ENCODE measurements at regions not wholly inside any gene's neighbourhood (a gene's known extent, or its start where the extent isn't known, plus 50 kb on each side); places are given as distances from the start of the nearest gene placed in this dataset.

DNA sequence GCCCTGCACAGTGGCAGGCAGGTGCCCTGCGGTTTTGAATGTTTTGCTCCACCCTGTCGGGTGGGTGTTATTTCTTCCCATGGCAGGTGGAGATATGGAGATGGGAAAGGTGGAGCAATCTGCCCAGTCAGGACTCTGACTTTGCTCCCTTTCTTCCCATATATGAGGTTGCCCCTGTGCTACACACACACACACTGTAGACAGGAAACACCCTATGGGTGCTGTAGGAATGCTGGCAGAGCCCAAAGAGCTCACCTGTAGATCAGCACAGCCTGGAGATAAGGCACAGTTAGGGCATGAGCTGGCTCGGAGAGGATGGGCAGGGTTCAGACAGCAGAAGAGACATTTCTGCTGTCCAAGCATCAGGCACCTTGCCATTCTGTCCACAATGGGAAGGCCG lies 246.0 kb upstream of the AJAP1 start:
- TF ChIP-seq, protein P1, sequence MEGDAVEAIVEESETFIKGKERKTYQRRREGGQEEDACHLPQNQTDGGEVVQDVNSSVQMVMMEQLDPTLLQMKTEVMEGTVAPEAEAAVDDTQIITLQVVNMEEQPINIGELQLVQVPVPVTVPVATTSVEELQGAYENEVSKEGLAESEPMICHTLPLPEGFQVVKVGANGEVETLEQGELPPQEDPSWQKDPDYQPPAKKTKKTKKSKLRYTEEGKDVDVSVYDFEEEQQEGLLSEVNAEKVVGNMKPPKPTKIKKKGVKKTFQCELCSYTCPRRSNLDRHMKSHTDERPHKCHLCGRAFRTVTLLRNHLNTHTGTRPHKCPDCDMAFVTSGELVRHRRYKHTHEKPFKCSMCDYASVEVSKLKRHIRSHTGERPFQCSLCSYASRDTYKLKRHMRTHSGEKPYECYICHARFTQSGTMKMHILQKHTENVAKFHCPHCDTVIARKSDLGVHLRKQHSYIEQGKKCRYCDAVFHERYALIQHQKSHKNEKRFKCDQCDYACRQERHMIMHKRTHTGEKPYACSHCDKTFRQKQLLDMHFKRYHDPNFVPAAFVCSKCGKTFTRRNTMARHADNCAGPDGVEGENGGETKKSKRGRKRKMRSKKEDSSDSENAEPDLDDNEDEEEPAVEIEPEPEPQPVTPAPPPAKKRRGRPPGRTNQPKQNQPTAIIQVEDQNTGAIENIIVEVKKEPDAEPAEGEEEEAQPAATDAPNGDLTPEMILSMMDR (IDR thresholded peaks at IDR 0.05; ENCODE audit: low read depth, low read length, missing input control), result no peak
- TF ChIP-seq, protein P2, sequence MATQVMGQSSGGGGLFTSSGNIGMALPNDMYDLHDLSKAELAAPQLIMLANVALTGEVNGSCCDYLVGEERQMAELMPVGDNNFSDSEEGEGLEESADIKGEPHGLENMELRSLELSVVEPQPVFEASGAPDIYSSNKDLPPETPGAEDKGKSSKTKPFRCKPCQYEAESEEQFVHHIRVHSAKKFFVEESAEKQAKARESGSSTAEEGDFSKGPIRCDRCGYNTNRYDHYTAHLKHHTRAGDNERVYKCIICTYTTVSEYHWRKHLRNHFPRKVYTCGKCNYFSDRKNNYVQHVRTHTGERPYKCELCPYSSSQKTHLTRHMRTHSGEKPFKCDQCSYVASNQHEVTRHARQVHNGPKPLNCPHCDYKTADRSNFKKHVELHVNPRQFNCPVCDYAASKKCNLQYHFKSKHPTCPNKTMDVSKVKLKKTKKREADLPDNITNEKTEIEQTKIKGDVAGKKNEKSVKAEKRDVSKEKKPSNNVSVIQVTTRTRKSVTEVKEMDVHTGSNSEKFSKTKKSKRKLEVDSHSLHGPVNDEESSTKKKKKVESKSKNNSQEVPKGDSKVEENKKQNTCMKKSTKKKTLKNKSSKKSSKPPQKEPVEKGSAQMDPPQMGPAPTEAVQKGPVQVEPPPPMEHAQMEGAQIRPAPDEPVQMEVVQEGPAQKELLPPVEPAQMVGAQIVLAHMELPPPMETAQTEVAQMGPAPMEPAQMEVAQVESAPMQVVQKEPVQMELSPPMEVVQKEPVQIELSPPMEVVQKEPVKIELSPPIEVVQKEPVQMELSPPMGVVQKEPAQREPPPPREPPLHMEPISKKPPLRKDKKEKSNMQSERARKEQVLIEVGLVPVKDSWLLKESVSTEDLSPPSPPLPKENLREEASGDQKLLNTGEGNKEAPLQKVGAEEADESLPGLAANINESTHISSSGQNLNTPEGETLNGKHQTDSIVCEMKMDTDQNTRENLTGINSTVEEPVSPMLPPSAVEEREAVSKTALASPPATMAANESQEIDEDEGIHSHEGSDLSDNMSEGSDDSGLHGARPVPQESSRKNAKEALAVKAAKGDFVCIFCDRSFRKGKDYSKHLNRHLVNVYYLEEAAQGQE (IDR thresholded peaks at IDR 0.05), result no peak
- TF ChIP-seq YY1 (IDR thresholded peaks at IDR 0.05) (no peak), RAD21 (IDR thresholded peaks at IDR 0.05) (no peak), GABPA (IDR thresholded peaks at IDR 0.05 in 1 of 2, conservative IDR thresholded peaks at IDR 0.05 in 1 of 2) (no peak), SP1 (IDR thresholded peaks at IDR 0.05) (no peak), TAF1 (conservative IDR thresholded peaks at IDR 0.05) (no peak), EGR1 (IDR thresholded peaks at IDR 0.05; ENCODE audit: low read depth in 2 of 2) (no peak)
- TF ChIP-seq, protein P3, sequence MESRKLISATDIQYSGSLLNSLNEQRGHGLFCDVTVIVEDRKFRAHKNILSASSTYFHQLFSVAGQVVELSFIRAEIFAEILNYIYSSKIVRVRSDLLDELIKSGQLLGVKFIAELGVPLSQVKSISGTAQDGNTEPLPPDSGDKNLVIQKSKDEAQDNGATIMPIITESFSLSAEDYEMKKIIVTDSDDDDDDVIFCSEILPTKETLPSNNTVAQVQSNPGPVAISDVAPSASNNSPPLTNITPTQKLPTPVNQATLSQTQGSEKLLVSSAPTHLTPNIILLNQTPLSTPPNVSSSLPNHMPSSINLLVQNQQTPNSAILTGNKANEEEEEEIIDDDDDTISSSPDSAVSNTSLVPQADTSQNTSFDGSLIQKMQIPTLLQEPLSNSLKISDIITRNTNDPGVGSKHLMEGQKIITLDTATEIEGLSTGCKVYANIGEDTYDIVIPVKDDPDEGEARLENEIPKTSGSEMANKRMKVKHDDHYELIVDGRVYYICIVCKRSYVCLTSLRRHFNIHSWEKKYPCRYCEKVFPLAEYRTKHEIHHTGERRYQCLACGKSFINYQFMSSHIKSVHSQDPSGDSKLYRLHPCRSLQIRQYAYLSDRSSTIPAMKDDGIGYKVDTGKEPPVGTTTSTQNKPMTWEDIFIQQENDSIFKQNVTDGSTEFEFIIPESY (IDR thresholded peaks at IDR 0.05), result no peak
